Activated effector memory CD4-positive, alpha-beta T cell treated with anti-CD3 and anti-CD28 coated beads, Interleukin-2, amount 50 U/mL, for 16 hours (primary cell): ENCODE measurements at regions not wholly inside any gene's neighbourhood (a gene's known extent, or its start where the extent isn't known, plus 50 kb on each side); places are given as distances from the start of the nearest gene placed in this dataset.

Source experiments
- DNase-seq: peaks from one replicate; pipeline ENCODE4 v3.0.0-alpha.2; 2020

- DNase-seq = no peak
These were observed 1140.8 kb upstream of the AUTS2 start for GRCh38 chr7:68457481-68457880.

DNA sequence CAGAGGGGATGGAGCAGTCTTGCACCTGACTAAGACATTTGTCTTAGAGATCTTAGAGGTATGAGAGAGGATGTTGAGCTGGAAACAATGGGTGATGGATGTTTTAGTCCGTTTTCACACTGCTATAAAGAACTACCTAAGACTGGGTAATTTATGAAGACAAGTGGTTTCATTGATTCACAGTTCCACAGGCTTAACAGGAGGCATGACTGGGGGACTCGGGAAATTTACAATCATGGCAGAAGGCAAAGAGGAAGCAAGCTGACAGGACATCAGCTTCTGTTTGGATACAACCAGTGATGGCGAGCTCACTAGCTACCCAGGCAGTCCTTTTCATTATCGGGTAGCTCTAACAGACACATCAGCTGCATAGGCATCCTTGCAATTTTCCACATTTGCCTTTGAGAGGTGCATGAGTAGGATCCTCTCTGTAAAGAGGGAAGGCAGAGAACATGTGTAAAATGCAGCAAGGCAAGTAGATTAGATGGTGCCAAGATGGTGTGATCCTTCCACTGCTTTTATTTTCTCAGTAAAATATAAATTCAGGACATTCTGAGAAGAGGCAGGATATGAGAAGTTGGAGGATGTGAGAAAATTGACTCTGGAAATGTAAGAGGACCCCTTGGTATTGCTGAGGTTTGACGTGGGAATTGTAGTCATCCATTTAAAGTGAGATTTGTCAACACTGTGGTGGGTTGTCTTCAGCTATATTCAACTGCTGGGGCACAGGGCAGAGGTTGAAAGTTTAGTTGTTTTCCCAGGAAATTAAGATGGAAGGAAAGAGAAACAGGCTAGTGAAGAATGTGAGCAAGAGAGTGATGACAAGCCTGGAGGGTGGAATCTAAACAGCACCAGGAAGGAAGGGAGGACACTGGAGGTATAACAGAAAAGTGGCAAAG, 1140.0 kb upstream of the AUTS2 start:
- no peak for DNase-seq

DNA sequence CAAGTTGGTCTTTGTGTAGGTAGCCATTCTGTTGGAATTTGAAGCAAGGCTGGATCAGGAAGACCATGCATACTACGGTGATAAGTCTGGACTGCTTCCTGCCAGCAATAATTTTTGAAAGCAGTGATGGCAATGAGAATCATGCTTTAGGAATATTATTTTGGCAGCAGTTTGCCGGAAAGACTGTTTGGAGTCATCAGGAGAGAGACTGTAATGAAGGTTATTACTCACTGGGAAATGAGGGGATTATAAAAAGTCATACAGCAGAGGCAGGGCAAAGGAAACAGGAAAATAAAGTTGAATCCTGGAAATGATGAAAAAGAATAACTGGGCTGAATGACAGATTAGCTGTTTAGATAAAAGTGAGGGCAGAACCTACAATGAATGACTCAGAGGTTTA, 1136.8 kb upstream of the AUTS2 start:
- no peak for DNase-seq

DNA sequence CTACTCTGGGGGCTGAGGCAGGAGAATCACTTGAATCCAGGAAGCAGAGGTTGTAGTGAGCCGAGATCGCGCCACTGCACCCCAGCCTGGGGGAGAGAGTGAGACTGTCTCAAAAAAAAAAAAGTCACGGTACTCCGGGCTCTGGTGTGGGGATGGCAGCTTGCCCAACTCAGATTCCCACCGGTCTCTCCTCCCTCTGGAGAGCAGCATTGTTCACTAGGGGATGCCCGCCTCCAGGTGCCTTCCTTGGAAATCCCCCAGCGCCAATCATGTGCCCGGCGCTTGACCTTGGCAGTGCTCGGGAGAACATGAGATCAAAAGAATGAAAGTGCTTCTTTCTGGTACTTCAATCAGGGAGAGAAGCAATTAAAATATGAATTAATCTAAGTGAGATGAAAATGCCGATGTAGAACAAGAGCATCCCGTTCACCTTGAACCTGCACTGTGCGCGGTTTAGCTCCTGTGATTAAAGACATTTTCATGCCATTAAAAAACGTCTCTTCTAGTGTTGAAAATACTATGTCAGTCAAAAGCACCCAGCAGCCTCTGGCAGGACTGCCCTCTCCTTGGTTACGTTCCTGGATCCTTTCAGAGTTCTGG, 1127.3 kb upstream of the AUTS2 start:
- DNase-seq = no peak

GRCh38 chr7:68472688-68473087, 1125.6 kb upstream of the AUTS2 start:
- no peak for DNase-seq

GRCh38 chr7:68474661-68475216, 1123.5 kb upstream of the AUTS2 start:
- no peak for DNase-seq

DNA sequence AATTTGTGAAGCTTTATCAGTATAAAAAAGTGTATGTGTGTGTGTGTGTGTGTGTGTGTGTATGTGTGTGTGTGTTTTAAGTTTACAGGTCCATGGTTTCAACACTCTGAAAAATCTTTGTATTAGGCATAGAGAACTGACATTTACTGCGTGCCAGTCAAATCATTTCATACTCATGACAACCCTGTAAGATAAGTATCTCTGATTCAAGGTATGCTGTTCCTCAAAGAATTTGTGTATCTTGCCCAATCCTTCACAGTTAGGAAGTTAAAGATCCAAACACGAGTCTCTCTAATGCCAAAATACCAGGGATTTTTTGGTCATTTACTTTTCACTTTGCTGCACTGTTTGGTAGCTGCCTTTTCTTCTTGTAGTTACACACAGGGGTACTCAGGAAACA, 1121.3 kb upstream of the AUTS2 start:
- no peak for DNase-seq

GRCh38 chr7:68478326-68478725, 1119.9 kb upstream of the AUTS2 start:
- no peak for DNase-seq

DNA sequence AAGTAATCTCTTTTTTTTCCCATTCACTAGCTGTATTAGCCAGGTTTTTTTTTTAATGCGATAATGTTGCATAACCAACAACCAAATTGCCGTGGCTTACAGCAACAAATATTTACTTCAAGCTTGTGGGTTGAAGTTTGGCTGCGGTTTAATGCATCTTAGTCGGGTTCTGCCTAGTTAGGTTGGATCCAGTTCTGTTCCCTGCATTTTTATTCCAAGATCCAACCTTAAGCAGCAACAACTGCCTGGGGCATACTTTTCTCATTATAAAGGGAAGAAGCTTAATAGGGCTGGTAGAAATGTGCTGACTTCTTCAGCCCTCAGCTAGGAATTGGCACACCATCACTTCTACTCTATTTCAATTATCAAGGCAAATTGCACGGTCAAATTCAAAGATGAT, 1115.5 kb upstream of the AUTS2 start:
- no peak for DNase-seq

GRCh38 chr7:68484731-68485130, 1113.5 kb upstream of the AUTS2 start:
- DNase-seq = no peak

DNA sequence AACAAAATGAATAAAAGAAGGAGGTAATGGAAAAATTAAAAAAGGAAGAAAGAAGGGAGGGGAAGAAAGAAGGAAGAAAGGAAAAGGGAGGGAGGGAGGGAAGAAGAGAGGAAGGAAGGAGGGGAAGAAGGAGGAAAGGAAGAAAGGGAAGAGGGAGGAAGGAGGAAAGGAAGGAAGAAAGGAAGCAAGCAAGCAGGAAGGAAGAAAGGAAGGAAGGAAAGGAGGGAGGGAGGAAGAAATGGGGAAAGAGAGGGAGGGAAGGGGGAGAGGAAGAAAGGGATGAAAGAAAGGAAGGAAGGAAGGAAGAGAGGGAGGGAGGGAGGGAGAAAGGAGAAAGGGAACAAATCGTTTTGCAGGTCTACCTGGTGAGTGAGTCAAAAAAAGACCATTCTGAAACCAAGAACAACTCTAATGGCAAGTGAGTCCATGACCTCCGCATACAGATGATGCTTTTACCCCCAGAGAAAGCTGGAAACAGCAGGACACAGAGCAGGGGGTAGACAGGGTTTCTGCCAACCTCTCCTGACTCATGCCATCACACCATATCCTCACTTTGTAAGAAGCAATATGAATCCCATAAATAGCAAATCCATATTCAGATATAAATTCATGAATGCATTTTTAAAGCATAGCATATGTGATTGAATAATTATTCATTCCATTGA, 1112.9 kb upstream of the AUTS2 start:
- DNase-seq = no peak

- no peak for DNase-seq
These were observed 1109.8 kb upstream of the AUTS2 start for GRCh38 chr7:68488341-68489060.

- DNase-seq = no peak
These were observed 1106.5 kb upstream of the AUTS2 start for GRCh38 chr7:68491523-68492358.

GRCh38 chr7:68492359-68492690, 1106.0 kb upstream of the AUTS2 start:
- DNase-seq = no peak

DNA sequence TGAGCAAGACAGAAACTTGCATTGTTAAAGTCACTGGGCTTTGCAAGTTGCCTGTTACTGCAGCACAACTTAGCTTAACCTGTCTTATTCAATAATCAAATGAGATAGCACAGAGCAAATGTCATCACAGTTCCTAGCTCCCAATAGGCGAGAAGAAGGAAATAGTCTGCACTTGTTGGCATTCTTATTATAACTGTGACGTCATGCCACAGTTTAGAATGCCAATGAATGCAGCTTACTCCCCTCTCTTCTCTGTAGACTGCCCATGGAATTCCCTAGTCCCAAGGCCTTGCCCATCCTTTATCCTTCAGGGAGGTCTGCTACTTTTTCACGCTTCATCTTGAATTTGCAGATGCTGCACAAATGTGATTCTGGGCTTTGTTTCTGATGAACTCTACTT, 1094.9 kb upstream of the AUTS2 start:
- DNase-seq = no peak

GRCh38 chr7:68504716-68505115, 1093.6 kb upstream of the AUTS2 start:
- DNase-seq = no peak

DNA sequence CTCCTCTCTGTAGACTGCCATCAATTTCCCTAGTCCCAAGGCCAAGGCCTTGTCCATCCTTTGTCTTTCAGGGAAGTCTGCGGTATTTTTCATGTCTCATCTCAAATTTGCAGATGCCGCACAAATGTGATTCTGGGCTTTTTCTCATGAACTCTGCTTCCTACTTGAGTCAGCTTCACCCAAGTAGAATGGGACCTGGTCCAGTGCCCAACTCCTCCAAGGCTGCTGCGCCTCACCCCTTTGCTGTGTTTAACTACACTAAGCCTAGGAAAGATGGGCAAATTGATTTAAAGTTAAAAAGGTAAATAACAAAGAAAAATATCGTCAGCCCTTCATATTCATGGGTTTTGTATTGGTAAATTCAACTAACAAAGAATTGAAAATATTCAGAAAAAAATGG, 1092.6 kb upstream of the AUTS2 start:
- no peak for DNase-seq

DNA sequence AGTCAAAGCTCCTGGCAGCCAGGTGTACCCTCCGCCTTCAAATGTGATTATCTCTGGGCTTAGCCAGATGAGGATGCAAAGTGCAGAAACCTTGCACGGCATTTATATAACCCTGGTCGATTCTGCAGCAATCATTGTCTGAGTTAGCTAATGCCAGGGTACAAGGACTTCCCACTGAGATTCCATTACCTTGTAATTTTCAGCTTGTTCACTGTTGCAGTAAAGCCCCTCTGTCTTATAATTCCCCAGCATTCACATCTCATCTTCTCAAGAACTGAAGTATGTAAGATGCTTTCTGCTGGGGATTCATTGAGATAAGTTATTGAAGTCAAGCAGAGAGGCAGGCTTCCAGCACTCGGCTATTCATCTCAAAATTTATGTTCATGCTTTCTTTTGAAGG, 1090.6 kb upstream of the AUTS2 start:
- no peak for DNase-seq

DNA sequence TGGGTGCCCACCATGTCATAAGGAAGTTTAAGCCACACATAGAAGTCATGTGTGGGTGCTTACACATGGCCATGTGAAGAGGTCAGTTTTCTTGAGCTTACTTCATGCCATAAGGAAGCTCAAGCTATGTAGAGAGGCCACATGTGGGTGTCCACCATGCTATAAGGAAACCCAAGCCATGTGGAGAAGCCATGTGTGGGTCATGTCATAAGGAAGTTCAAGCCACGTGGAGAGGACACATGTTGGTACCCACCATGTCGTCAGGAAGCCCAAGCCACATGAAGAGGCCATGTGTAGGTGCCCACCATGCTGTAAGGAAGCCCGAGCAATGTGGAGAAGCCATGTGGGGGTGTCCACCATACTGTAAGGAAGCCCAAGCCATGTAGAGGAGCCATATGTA, 1089.2 kb upstream of the AUTS2 start:
- DNase-seq = no peak

- DNase-seq = no peak
These were observed 1088.7 kb upstream of the AUTS2 start for GRCh38 chr7:68509603-68510002.

- DNase-seq = no peak
These were observed 1087.0 kb upstream of the AUTS2 start for GRCh38 chr7:68511281-68511680.

- DNase-seq = no peak
These were observed 1085.8 kb upstream of the AUTS2 start for GRCh38 chr7:68512466-68512865.
